Frontal cortex (tissue), 3 donors: ENCODE measurements at regions not wholly inside any gene's neighbourhood (a gene's known extent, or its start where the extent isn't known, plus 50 kb on each side); places are given as distances from the start of the nearest gene placed in this dataset.

Experiments used
- DNase-seq, 2 donors: peaks; one replicate each; pipeline ENCODE4 v3.0.0; 2012; ENCODE audit warnings: low spot score in 2 of 2
- FAIRE-seq: peaks from 2 replicates; lab custom pipeline; 2012; peaks lifted over from hg19 to GRCh38; lab: Jason Lieb, UNC
- donor health status: control.
- donor health status: control.
- donor health status: control.

GRCh38 chr17:77487677-77488530 lies 347.1 kb downstream of the SEC14L1 start:
- no peak for DNase-seq

GRCh38 chr17:77488531-77489238 lies 347.9 kb downstream of the SEC14L1 start:
- no peak for DNase-seq
- FAIRE-seq: no peak

More at GRCh38 chr17:77487677-77488530, 347.1 kb downstream of the SEC14L1 start:
- FAIRE-seq: no peak

- FAIRE-seq: no peak
- no peak for DNase-seq
Measured at GRCh38 chr17:77489239-77489892, 348.6 kb downstream of the SEC14L1 start.

DNA sequence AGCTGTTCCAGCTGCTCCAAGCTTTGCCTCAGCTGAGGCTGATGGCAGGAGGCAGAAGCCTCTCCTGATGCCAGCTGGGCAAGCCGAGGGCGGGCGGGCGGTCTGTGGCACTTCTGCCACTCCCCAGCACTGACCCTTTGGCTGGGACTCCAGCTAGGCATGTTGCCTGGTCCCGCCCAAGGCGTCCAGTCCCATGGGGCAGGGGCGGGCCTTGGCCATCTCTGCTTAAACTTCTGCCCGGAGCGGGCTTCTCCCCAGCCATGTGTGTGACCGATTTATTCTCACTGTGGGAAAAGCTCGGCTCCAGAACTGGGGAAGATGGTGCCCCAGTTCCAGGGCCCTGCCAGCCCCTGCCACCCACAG lies 349.1 kb downstream of the SEC14L1 start:
- peak; percentile 71 to 73 for DNase-seq
- FAIRE-seq: no peak

GRCh38 chr17:77490361-77491183 lies 349.8 kb downstream of the SEC14L1 start:
- no peak for DNase-seq
- FAIRE-seq: no peak

DNA sequence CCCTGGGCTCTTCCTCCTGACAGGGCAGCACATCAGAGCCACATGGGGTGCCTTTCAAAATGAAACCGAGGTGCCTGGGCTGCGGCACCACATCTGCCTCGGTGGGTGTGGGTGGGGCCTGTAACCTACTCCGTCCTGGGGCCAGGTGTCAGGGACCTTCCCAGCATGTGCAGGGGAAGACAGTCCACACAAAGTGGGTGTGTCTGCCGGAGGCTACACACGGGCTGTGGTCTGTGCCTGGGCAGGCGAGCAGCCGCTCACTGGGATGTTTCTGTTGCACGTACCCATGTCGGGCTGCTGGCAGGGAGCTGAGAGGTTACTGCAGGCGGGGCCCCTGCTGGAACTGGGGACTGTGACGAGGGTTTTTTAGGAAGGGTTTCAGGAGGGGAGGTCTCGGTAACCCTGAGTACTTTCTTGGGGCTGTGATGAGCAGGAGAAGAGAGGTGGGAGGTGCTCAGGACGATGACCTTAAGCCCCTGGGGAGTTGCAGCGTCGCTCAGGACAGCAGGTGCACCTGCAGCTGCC lies 351.2 kb downstream of the SEC14L1 start:
- FAIRE-seq (no peak), DNase-seq (no peak)

GRCh38 chr17:77492446-77493237 lies 351.9 kb downstream of the SEC14L1 start:
- FAIRE-seq: no peak
- DNase-seq: no peak

- DNase-seq (no peak), FAIRE-seq (no peak)
Measured at GRCh38 chr17:77493238-77493820, 352.6 kb downstream of the SEC14L1 start.

- no peak for FAIRE-seq
Measured at GRCh38 chr17:77493901-77494663, 353.3 kb downstream of the SEC14L1 start.

GRCh38 chr17:77494664-77495435 lies 354.1 kb downstream of the SEC14L1 start:
- FAIRE-seq: no peak
- DNase-seq: peak; percentile 90 to 94

More at GRCh38 chr17:77493901-77494663, 353.3 kb downstream of the SEC14L1 start:
- DNase-seq: no peak

DNA sequence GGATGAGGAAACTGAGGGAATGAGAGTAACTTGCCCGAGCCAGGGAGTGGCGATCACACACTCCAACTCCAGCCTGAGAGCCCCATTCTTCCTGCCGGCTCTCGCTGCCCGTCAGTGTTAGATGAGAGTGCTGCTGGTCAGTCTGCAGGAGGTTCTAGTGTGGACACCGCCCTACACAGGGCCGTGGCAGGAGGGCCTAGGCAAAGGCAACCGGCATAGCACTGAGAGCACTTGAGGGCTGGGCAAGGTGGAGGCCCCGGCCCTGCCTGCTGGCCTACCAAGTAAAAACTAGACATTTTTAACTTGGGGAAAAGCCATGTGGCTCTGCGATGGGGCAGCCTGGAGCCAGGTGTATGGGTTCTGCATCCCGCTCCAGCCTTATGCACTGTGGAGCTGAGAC lies 354.8 kb downstream of the SEC14L1 start:
- peak in 1 of 2 donors; percentile 11 for DNase-seq
- FAIRE-seq: no peak

GRCh38 chr17:77496401-77496801 lies 355.6 kb downstream of the SEC14L1 start:
- FAIRE-seq: no peak
- peak in 1 of 2 donors; percentile 10 for DNase-seq

- DNase-seq (peak in 1 of 2 donors; percentile 20), FAIRE-seq (no peak)
Measured at GRCh38 chr17:77496831-77497577, 356.2 kb downstream of the SEC14L1 start.

- DNase-seq (no peak), FAIRE-seq (no peak)
Measured at GRCh38 chr17:77497578-77497934, 356.8 kb downstream of the SEC14L1 start.

DNA sequence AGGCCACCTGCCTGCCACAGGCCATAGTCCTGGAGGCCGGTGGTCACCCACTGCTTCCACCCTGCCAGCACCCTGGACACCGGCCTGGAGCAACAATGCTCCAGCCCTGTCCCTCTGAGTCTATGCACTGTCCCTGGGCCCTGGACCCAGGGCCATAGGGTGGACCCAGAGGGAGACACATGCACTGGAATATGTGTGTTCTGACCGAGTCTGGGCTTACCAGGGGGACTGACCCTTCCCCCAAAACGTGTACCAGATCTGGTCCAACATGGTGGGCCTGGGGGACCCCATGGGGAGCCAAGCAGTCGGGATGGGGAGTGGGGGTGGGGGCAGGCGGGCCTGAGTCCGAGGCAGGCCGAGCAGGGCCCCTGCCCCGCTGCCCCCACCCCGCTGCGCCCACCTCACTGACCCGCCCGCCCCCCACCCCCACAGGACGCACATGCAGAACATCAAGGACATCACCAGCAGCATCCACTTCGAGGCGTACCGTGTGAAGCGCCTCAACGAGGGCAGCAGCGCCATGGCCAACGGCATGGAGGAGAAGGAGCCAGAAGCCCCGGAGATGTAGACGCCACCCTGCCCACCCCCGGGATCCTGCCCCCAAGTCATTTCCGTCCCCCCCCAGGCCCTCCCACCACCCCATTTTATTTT lies 357.4 kb downstream of the SEC14L1 start:
- peak in 1 of 2 donors; percentile 16 for DNase-seq
- FAIRE-seq: no peak
